NCI-H2107 treated with DMSO at 0.1 percent for 48 hours (cell line): ENCODE measurements at regions not wholly inside any gene's neighbourhood (a gene's known extent, or its start where the extent isn't known, plus 50 kb on each side); places are given as distances from the start of the nearest gene placed in this dataset.
"Not testable (repeated sequence)": the region's sequence is repeated elsewhere in the genome, so short reads cannot be mapped to it uniquely, and the experiment has no call there.

ENCODE experiments used
- DNase-seq: peaks from one replicate; lab custom pipeline; 2025; ENCODE audit not compliant: unreplicated experiment; lab: John Stamatoyannopoulos, UW

- DNase-seq = no peak
Observed at GRCh38 chr7:42687211-42688055, 224.4 kb downstream of the C7orf25 start.

- no peak for DNase-seq
Observed at GRCh38 chr7:42686594-42687156, 225.2 kb downstream of the C7orf25 start.

- no peak for DNase-seq
Observed at GRCh38 chr7:42685911-42686310, 226.0 kb downstream of the C7orf25 start.

- no peak for DNase-seq
Observed at GRCh38 chr7:42677751-42678699, 233.8 kb downstream of the C7orf25 start.

GRCh38 chr7:42674541-42674940, 237.3 kb downstream of the C7orf25 start:
- DNase-seq = no peak

GRCh38 chr7:42673951-42674350, 237.9 kb downstream of the C7orf25 start:
- DNase-seq = no peak

- no peak for DNase-seq
Observed at GRCh38 chr7:42672339-42672999, 239.4 kb downstream of the C7orf25 start.

GRCh38 chr7:42671627-42672026, 240.2 kb downstream of the C7orf25 start:
- DNase-seq = no peak

GRCh38 chr7:42666994-42667393, 244.9 kb downstream of the C7orf25 start:
- no peak for DNase-seq

GRCh38 chr7:42662862-42663261, 249.0 kb downstream of the C7orf25 start:
- no peak for DNase-seq

- DNase-seq = no peak
Observed at GRCh38 chr7:42661312-42661711, 250.6 kb downstream of the C7orf25 start.

- no peak for DNase-seq
Observed at GRCh38 chr7:42650701-42651100, 261.2 kb downstream of the C7orf25 start.

GRCh38 chr7:42650171-42650570, 261.7 kb downstream of the C7orf25 start:
- DNase-seq = no peak

GRCh38 chr7:42645906-42646305, 266.0 kb downstream of the C7orf25 start:
- DNase-seq = no peak

- no peak for DNase-seq
Observed at GRCh38 chr7:42642699-42643098, 269.2 kb downstream of the C7orf25 start.

GRCh38 chr7:42639930-42640329, 271.9 kb downstream of the C7orf25 start:
- DNase-seq = no peak

- DNase-seq = not testable (repeated sequence)
Observed at GRCh38 chr7:42636380-42636779, 275.5 kb downstream of the C7orf25 start.

GRCh38 chr7:42628054-42628453, 283.8 kb downstream of the C7orf25 start:
- no peak for DNase-seq

- no peak for DNase-seq
Observed at GRCh38 chr7:42627626-42628025, 284.2 kb downstream of the C7orf25 start.

- no peak for DNase-seq
Observed at GRCh38 chr7:42627101-42627500, 284.8 kb downstream of the C7orf25 start.

- no peak for DNase-seq
Observed at GRCh38 chr7:42625421-42625820, 286.4 kb downstream of the C7orf25 start.
